H1 (cell line): ENCODE measurements at regions not wholly inside any gene's neighbourhood (a gene's known extent, or its start where the extent isn't known, plus 50 kb on each side); places are given as distances from the start of the nearest gene placed in this dataset.

ENCODE experiments used
- CTCF ChIA-PET: fragments of 300-600 bp; sonication (Branson Sonifier 250); formaldehyde crosslinking; loops from one replicate; lab custom pipeline; 2021; ENCODE audit not compliant: partially characterized antibody; lab: Charles Lee
- POLR2A ChIA-PET: fragments of 300-600 bp; sonication (Branson Sonifier 250); formaldehyde crosslinking; loops from one replicate; lab custom pipeline; 2021; ENCODE audit warnings: inconsistent platforms; ENCODE audit not compliant: partially characterized antibody; lab: Charles Lee
- DNase-seq, 2 experiments: peaks; one replicate each; pipeline versions ENCODE4 v3.0.0 to v3.0.0-alpha.2; 2010 to 2022; ENCODE audit warnings: low spot score in 2 of 2, low read depth in 1 of 2, mixed read lengths in 1 of 2
- FAIRE-seq: peaks from 2 replicates; lab custom pipeline; 2011; peaks lifted over from hg19 to GRCh38; lab: Jason Lieb, UNC
- H2AFZ ChIP-seq: 2 replicates; pipeline ENCODE4 v1.8.1; 2012; ENCODE audit warnings: low read length, inconsistent platforms
- H2AK5ac ChIP-seq: 2 replicates; pipeline ENCODE4 v1.6.1; 2013; ENCODE audit warnings: low read depth, low read length
- H2BK120ac ChIP-seq: replicated peaks from 2 replicates; pipeline ENCODE3; 2013; ENCODE audit warnings: low read depth, low read length, inconsistent platforms
- H2BK12ac ChIP-seq: 2 replicates; pipeline ENCODE4 v1.6.1; 2013; ENCODE audit warnings: low read depth, low read length
- H2BK15ac ChIP-seq: 2 replicates; pipeline ENCODE4 v1.6.1; 2013; ENCODE audit warnings: low read length
- H2BK20ac ChIP-seq: 2 replicates; pipeline ENCODE4 v1.6.1; 2013; ENCODE audit warnings: low read length
- H2BK5ac ChIP-seq: 2 replicates; pipeline ENCODE4 v1.6.1; 2013; ENCODE audit warnings: low read depth, low read length
- H3K14ac ChIP-seq: 2 replicates; pipeline ENCODE4 v1.6.1; 2013; ENCODE audit warnings: inconsistent platforms; ENCODE audit not compliant: insufficient read length
- H3K18ac ChIP-seq: 2 replicates; pipeline ENCODE4 v1.6.1; 2013; ENCODE audit warnings: low read length; ENCODE audit errors: extremely low read depth
- H3K23ac ChIP-seq: 2 replicates; pipeline ENCODE4 v1.6.1; 2013; ENCODE audit warnings: inconsistent platforms; ENCODE audit not compliant: insufficient read length
- H3K23me2 ChIP-seq: 2 replicates; pipeline ENCODE4 v1.6.1; 2013; ENCODE audit warnings: low read depth, low read length
- H3K27ac ChIP-seq: 2 replicates; pipeline ENCODE4 v1.6.1; 2011; ENCODE audit warnings: low read depth, low read length, inconsistent platforms
- H3K27me3 ChIP-seq, 4 experiments: replicated peaks in 1 of 4; 1 replicate in 1 of 4; 2 replicates in 3 of 4; pipeline versions ENCODE4 v1.6.1 to v1.8.1; 2011 to 2013; ENCODE audit warnings: low read length in 3 of 4, mild to moderate bottlenecking in 3 of 4, inconsistent platforms in 2 of 4, mixed read lengths in 2 of 4, moderate library complexity in 1 of 4; ENCODE audit not compliant: control insufficient read depth in 3 of 4, insufficient read depth in 3 of 4; ENCODE audit errors: extremely low read depth in 1 of 4
- H3K36me3 ChIP-seq, 4 experiments: 2 replicates each; pipeline versions ENCODE4 v1.6.1 to v1.8.1; 2011 to 2013; ENCODE audit warnings: mild to moderate bottlenecking in 4 of 4, low read length in 3 of 4, moderate library complexity in 2 of 4, control low read depth in 1 of 4, inconsistent platforms in 1 of 4; ENCODE audit not compliant: insufficient read depth in 4 of 4, control insufficient read depth in 2 of 4
- H3K4ac ChIP-seq: replicated peaks from 2 replicates; pipeline ENCODE3; 2013; ENCODE audit warnings: low read length, low read depth, mixed read lengths, inconsistent platforms; ENCODE audit not compliant: insufficient read length
- H3K4me1 ChIP-seq, 4 experiments: replicated peaks in 1 of 4; 1 replicate in 1 of 4; 2 replicates in 3 of 4; pipeline versions ENCODE4 v1.6.1 to v1.8.1; 2011 to 2013; ENCODE audit warnings: low read length in 3 of 4, inconsistent platforms in 2 of 4, mixed read lengths in 1 of 4; ENCODE audit not compliant: insufficient read depth in 4 of 4, control insufficient read depth in 3 of 4
- H3K4me2 ChIP-seq, 2 experiments: 2 replicates each; pipeline versions ENCODE4 v1.6.1 to v1.8.1; 2011 to 2013; ENCODE audit warnings: low read depth in 2 of 2, low read length in 2 of 2, control low read depth in 1 of 2, inconsistent platforms in 1 of 2, mild to moderate bottlenecking in 1 of 2; ENCODE audit not compliant: insufficient read depth in 1 of 2
- H3K4me3 ChIP-seq, 4 experiments: fragments of 200-600, 300-600 bp in 1 of 4; sonication (generic), shearing (Covaris generic), sonication (Bioruptor Twin) in 1 of 4; 2 replicates each; pipeline versions ENCODE4 v1.5.1 to v1.8.1; 2011 to 2016; ENCODE audit warnings: low read length in 4 of 4, low read depth in 3 of 4, control low read depth in 2 of 4, inconsistent platforms in 2 of 4, mild to moderate bottlenecking in 2 of 4, mixed read lengths in 1 of 4, moderate library complexity in 1 of 4; ENCODE audit not compliant: insufficient read depth in 2 of 4; ENCODE audit errors: extremely low read depth in 1 of 4
- H3K56ac ChIP-seq: replicated peaks from 2 replicates; pipeline ENCODE3; 2013; ENCODE audit warnings: low read depth, mild to moderate bottlenecking, mixed read lengths, low read length, inconsistent platforms; ENCODE audit not compliant: insufficient read length
- H3K79me1 ChIP-seq: 2 replicates; pipeline ENCODE4 v1.6.1; 2013; ENCODE audit warnings: low read depth, low read length, control low read depth
- H3K79me2 ChIP-seq, 2 experiments: 2 replicates each; pipeline versions ENCODE4 v1.6.1 to v1.8.1; 2012 to 2013; ENCODE audit warnings: low read length in 2 of 2, mild to moderate bottlenecking in 2 of 2, inconsistent platforms in 1 of 2; ENCODE audit not compliant: insufficient read depth in 2 of 2, control insufficient read depth in 1 of 2
- H3K9ac ChIP-seq, 4 experiments: replicated peaks in 1 of 4; 1 replicate in 1 of 4; 2 replicates in 3 of 4; pipeline versions ENCODE4 v1.6.1 to v1.8.1; 2011 to 2013; ENCODE audit warnings: low read depth in 3 of 4, low read length in 3 of 4, control low read depth in 2 of 4, mild to moderate bottlenecking in 2 of 4, moderate library complexity in 2 of 4, inconsistent platforms in 1 of 4; ENCODE audit errors: extremely low read depth in 1 of 4
- H3K9me3 ChIP-seq, 2 experiments: 2 replicates each; pipeline versions ENCODE4 v1.6.1 to v1.8.1; 2012 to 2013; ENCODE audit warnings: mild to moderate bottlenecking in 2 of 2, moderate library complexity in 2 of 2, control low read depth in 1 of 2, inconsistent platforms in 1 of 2, low read depth in 1 of 2, low read length in 1 of 2, mixed read lengths in 1 of 2; ENCODE audit not compliant: insufficient read depth in 2 of 2
- H4K20me1 ChIP-seq, 2 experiments: replicated peaks in 1 of 2; 2 replicates each; pipeline versions ENCODE3 to v1.8.1; 2011 to 2013; ENCODE audit warnings: inconsistent platforms in 2 of 2, low read length in 2 of 2, mild to moderate bottlenecking in 1 of 2; ENCODE audit not compliant: insufficient read depth in 2 of 2, control insufficient read depth in 1 of 2
- H4K5ac ChIP-seq: 2 replicates; pipeline ENCODE4 v1.6.1; 2013; ENCODE audit warnings: low read length, low read depth, mixed read lengths, inconsistent platforms; ENCODE audit not compliant: insufficient read length
- H4K8ac ChIP-seq: 2 replicates; pipeline ENCODE4 v1.8.0; 2013; ENCODE audit warnings: mild to moderate bottlenecking, moderate library complexity, low read length, inconsistent platforms; ENCODE audit not compliant: insufficient read depth; ENCODE audit errors: extremely low read depth
- H4K91ac ChIP-seq: replicated peaks from 2 replicates; pipeline ENCODE3; 2013; ENCODE audit warnings: low read length, mixed read lengths, inconsistent platforms; ENCODE audit not compliant: insufficient read length
- BCL11A ChIP-seq, 2 experiments: IDR thresholded peaks; one replicate each; pipeline ENCODE4 v1.6.1; 2011; ENCODE audit warnings: low read depth in 2 of 2, low read length in 2 of 2, mild to moderate bottlenecking in 2 of 2
- HDAC6 ChIP-seq: IDR thresholded peaks from one replicate; pipeline ENCODE4 v1.7.1; 2012; ENCODE audit warnings: low read depth, mild to moderate bottlenecking, inconsistent platforms, low read length, moderate library complexity
- POLR2A ChIP-seq, 2 experiments: IDR thresholded peaks; 1 replicate in 1 of 2; 2 replicates in 1 of 2; pipeline ENCODE4 v1.6.1; 2011; ENCODE audit warnings: low read depth in 2 of 2, low read length in 2 of 2, mild to moderate bottlenecking in 2 of 2; ENCODE audit errors: control extremely low read depth in 1 of 2
- YY1 ChIP-seq: IDR thresholded peaks from 2 replicates; pipeline ENCODE4 v1.6.1; 2011; ENCODE audit warnings: low read depth, mild to moderate bottlenecking, low read length
- WGBS, 2 experiments: shearing (Covaris generic) in 1 of 2; methylation state at CpG; one replicate each; pipeline versions ENCODE4 v1.1.6 to v1.1.7; 2013 to 2015; ENCODE audit warnings: low lambda C conversion rate in 2 of 2, mixed read lengths in 2 of 2, inconsistent platforms in 1 of 2, low coverage in 1 of 2, missing lambda C conversion rate in 1 of 2; ENCODE audit not compliant: insufficient replicate concordance in 2 of 2, insufficient coverage in 1 of 2, insufficient read length in 1 of 2; ENCODE audit errors: extremely low coverage in 1 of 2, missing lambda C conversion rate in 1 of 2; 5-methylcytosine and 5-hydroxymethylcytosine counted together

DNA sequence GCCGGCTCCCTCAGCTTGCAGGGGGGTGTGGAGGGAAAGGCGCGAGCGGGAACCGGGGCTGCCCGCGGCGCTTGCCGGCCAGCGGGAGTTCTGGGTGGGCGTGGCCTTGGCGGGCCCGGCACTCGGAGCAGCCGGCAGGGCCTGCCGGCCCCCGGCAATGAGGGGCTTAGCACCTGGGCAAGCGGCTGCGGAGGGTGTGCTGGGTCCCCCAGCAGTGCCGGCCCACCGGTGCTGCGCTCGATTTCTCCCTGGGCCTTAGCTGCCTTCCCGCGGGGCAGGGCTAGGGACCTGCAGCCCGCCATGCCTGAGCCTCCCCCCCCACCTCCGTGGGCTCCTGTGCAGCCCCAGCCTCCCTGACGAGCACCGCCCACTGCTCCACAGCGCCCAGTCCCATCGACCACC, 514.5 kb upstream of the GJE1 start:
- CTCF ChIA-PET, result no interaction called here
- H3K9ac ChIP-seq, result no peak overlapping the region

More for the DNA sequence above, 514.5 kb upstream of the GJE1 start:
- Histone ChIP-seq H3K4ac (no peak overlapping the region), H3K4me1 (no peaks in the 10 kb centered on the region), H4K8ac (no peak overlapping the region), H4K20me1 (no peaks in the 10 kb centered on the region), H2AFZ (no peak overlapping the region), H3K14ac (no peak overlapping the region), H3K27ac (no peak overlapping the region), H3K4me3 (no peak overlapping the region), H2BK5ac (no peak overlapping the region), H2BK12ac (no peak overlapping the region), H4K5ac (no peak overlapping the region), H2BK15ac (no peak overlapping the region), H3K23me2 (no peaks in the 10 kb centered on the region), H3K56ac (no peak overlapping the region), H3K79me1 (no peaks in the 10 kb centered on the region), H3K79me2 (no peaks in the 10 kb centered on the region), H4K91ac (no peak overlapping the region), H3K18ac (no peak overlapping the region), H3K27me3 (no peaks in the 10 kb centered on the region), H2AK5ac (no peak overlapping the region), H2BK20ac (no peak overlapping the region), H2BK120ac (no peak overlapping the region), H3K36me3 (no peaks in the 10 kb centered on the region), H3K23ac (no peak overlapping the region), H3K4me2 (no peak overlapping the region), H3K9me3 (peaks cover 0 to 4% of the 10 kb centered on the region in 2 experiments; a peak in 1 of 4 replicates)
- TF ChIP-seq POLR2A (IDR thresholded peaks at IDR 0.05; ENCODE audit: control extremely low read depth in 1 of 2, low read depth in 2 of 2, low read length in 2 of 2) (no peak), HDAC6 (no peak), BCL11A (IDR thresholded peaks at IDR 0.05; ENCODE audit: low read depth in 2 of 2, low read length in 2 of 2) (no peak), YY1 (no peak)
- WGBS, 2 experiments, result 90% methylated on average over 18 of the region's 31 CpGs; no CpG with 5 or more reads in 1 of the 2 experiments
- FAIRE-seq (no peak), DNase-seq (no peak)
- POLR2A ChIA-PET, result interaction anchor here (0.9 kb wide), 1 partner anchor 405 kb away, joined by 4 read pairs; no protein-coding TSS in a partner anchor
